ENCODE measurements at regions not wholly inside any gene's neighbourhood (a gene's known extent, or its start where the extent isn't known, plus 50 kb on each side); places are given as distances from the start of the nearest gene placed in this dataset.

- Mint-ChIP-seq H3K9me3 (no peaks in the 10 kb centered on the region), H3K4me3 (peak overlapping the region; percentile 45 to 78 (median 68)), H3K36me3 (no peaks in the 10 kb centered on the region), H3K27ac (peak overlapping the region in 4 of 10 donors; percentile 52 to 89 (median 70)), H3K27me3 (peaks cover 0 to 22% (median 3%) of the 10 kb centered on the region in 5 donors), H3K4me1 (peaks cover 19 to 44% (median 33%) of the 10 kb centered on the region in 4 donors)
- peak in 4 of 10 donors; percentile 23 to 33 (median 27) for DNase-seq
- POLR2A ChIA-PET = interaction anchor here (0.8 to 3.0 kb wide), 8 partner anchors 10 to 101 kb away, joined by 3 to 23 read pairs (median 3); no protein-coding TSS in a partner anchor
- peak; percentile 21 to 50 for ATAC-seq
Observed at GRCh38 chr9:129482521-129483414, 138.1 kb downstream of the C9orf50 start.

- Mint-ChIP-seq H3K27me3 (peaks cover 0 to 22% (median 3%) of the 10 kb centered on the region in 5 donors), H3K4me1 (peaks cover 14 to 36% (median 26%) of the 10 kb centered on the region in 4 donors), H3K27ac (peak overlapping the region in 1 of 10 donors; percentile 9), H3K36me3 (no peaks in the 10 kb centered on the region), H3K9me3 (no peaks in the 10 kb centered on the region), H3K4me3 (peak overlapping the region in 9 of 10 donors; percentile 39 to 78 (median 54))
- POLR2A ChIA-PET = interaction anchor here (1.0 to 3.0 kb wide), 3 partner anchors 11 to 45 kb away, joined by 3 to 23 read pairs (median 5); no protein-coding TSS in a partner anchor
- no peak for ATAC-seq
- DNase-seq = no peak
Observed at GRCh38 chr9:129481810-129482511, 138.9 kb downstream of the C9orf50 start.

- H3K4me1 Mint-ChIP-seq = peaks cover 11 to 31% (median 23%) of the 10 kb centered on the region in 4 donors
- peaks cover 0 to 22% (median 3%) of the 10 kb centered on the region in 5 donors for H3K27me3 Mint-ChIP-seq
- no peaks in the 10 kb centered on the region for H3K9me3 Mint-ChIP-seq
- ATAC-seq (no peak), DNase-seq (no peak)
- peak overlapping the region; percentile 39 to 78 (median 54) for H3K4me3 Mint-ChIP-seq
- H3K36me3 Mint-ChIP-seq = no peaks in the 10 kb centered on the region
- POLR2A ChIA-PET = interaction anchor here (0.6 to 3.0 kb wide), 5 partner anchors 12 to 54 kb away, joined by 3 to 23 read pairs (median 4); no protein-coding TSS in a partner anchor
- peak overlapping the region in 4 of 10 donors; percentile 9 to 41 (median 34) for H3K27ac Mint-ChIP-seq
Observed at GRCh38 chr9:129481424-129481809, 139.5 kb downstream of the C9orf50 start.

GRCh38 chr9:129480745-129481144 is 140.2 kb downstream of the C9orf50 start:
- no peaks in the 10 kb centered on the region for H3K36me3 Mint-ChIP-seq
- POLR2A ChIA-PET = interaction anchor here (0.6 to 1.2 kb wide), 3 partner anchors 18 to 55 kb away, joined by 3 to 5 read pairs (median 4); no protein-coding TSS in a partner anchor
- ATAC-seq (no peak), DNase-seq (no peak)
- no peaks in the 10 kb centered on the region for H3K9me3 Mint-ChIP-seq
- H3K4me3 Mint-ChIP-seq = peak overlapping the region in 6 of 10 donors; percentile 4 to 60 (median 49)
- H3K27me3 Mint-ChIP-seq = peaks cover 0 to 22% (median 3%) of the 10 kb centered on the region in 5 donors
- peaks cover 10 to 24% (median 21%) of the 10 kb centered on the region in 4 donors for H3K4me1 Mint-ChIP-seq
- peak overlapping the region in 3 of 10 donors; percentile 9 to 41 (median 31) for H3K27ac Mint-ChIP-seq

- Mint-ChIP-seq H3K9me3 (no peaks in the 10 kb centered on the region), H3K4me3 (peak overlapping the region in 5 of 10 donors; percentile 4 to 48 (median 38))
- POLR2A ChIA-PET = interaction anchor here (1.2 kb wide), 1 partner anchor 19 kb away, joined by 5 read pairs; no protein-coding TSS in a partner anchor
Observed at GRCh38 chr9:129480227-129480626, 140.7 kb downstream of the C9orf50 start.

GRCh38 chr9:129479631-129480011 is 141.3 kb downstream of the C9orf50 start:
- Mint-ChIP-seq H3K27ac (peak overlapping the region in 1 of 10 donors; percentile 15), H3K9me3 (no peaks in the 10 kb centered on the region), H3K4me3 (no peak overlapping the region), H3K27me3 (peaks cover 0 to 22% (median 3%) of the 10 kb centered on the region in 5 donors), H3K4me1 (peaks cover 4 to 18% (median 15%) of the 10 kb centered on the region in 4 donors), H3K36me3 (no peaks in the 10 kb centered on the region)
- ATAC-seq (no peak), DNase-seq (no peak)
- POLR2A ChIA-PET = no interaction called here

More at GRCh38 chr9:129480227-129480626, 140.7 kb downstream of the C9orf50 start:
- peaks cover 6 to 19% (median 18%) of the 10 kb centered on the region in 4 donors for H3K4me1 Mint-ChIP-seq
- DNase-seq = no peak
- H3K27ac Mint-ChIP-seq = peak overlapping the region in 2 of 10 donors; percentile 6 to 38
- no peak for ATAC-seq
- H3K36me3 Mint-ChIP-seq = no peaks in the 10 kb centered on the region
- peaks cover 0 to 22% (median 3%) of the 10 kb centered on the region in 5 donors for H3K27me3 Mint-ChIP-seq

GRCh38 chr9:129478961-129479630 is 141.8 kb downstream of the C9orf50 start:
- DNase-seq (no peak), ATAC-seq (no peak)
- no peaks in the 10 kb centered on the region for H3K36me3 Mint-ChIP-seq
- peaks cover 0 to 22% (median 3%) of the 10 kb centered on the region in 5 donors for H3K27me3 Mint-ChIP-seq
- H3K9me3 Mint-ChIP-seq = peaks cover 0 to under 1% (median 0%) of the 10 kb centered on the region in 9 donors
- POLR2A ChIA-PET = no interaction called here
- H3K4me1 Mint-ChIP-seq = peaks cover under 1 to 15% (median 10%) of the 10 kb centered on the region in 4 donors
- peak overlapping the region in 1 of 10 donors; percentile 10 for H3K4me3 Mint-ChIP-seq
- H3K27ac Mint-ChIP-seq = peak overlapping the region in 1 of 10 donors; percentile 58

- DNase-seq (no peak), ATAC-seq (no peak)
- Mint-ChIP-seq H3K4me1 (peaks cover 0 to 8% (median 3%) of the 10 kb centered on the region in 4 donors), H3K27ac (peak overlapping the region in 1 of 10 donors; percentile 29), H3K36me3 (no peaks in the 10 kb centered on the region), H3K4me3 (no peak overlapping the region), H3K27me3 (peaks cover 0 to 22% (median 5%) of the 10 kb centered on the region in 5 donors), H3K9me3 (peaks cover 0 to 5% (median 0%) of the 10 kb centered on the region in 9 donors)
- POLR2A ChIA-PET = no interaction called here
Observed at GRCh38 chr9:129478461-129478860, 142.4 kb downstream of the C9orf50 start.

GRCh38 chr9:129476821-129477611 is 143.9 kb downstream of the C9orf50 start:
- no peaks in the 10 kb centered on the region for H3K36me3 Mint-ChIP-seq
- peaks cover 0 to 22% (median 5%) of the 10 kb centered on the region in 5 donors for H3K27me3 Mint-ChIP-seq
- DNase-seq (no peak), ATAC-seq (no peak)
- H3K9me3 Mint-ChIP-seq = peaks cover 0 to 5% (median 0%) of the 10 kb centered on the region in 9 donors
- no peak overlapping the region for H3K27ac Mint-ChIP-seq
- H3K4me3 Mint-ChIP-seq = no peak overlapping the region
- peaks cover 0 to 4% (median under 1%) of the 10 kb centered on the region in 4 donors for H3K4me1 Mint-ChIP-seq
- POLR2A ChIA-PET = no interaction called here

- no peaks in the 10 kb centered on the region for H3K36me3 Mint-ChIP-seq
- ATAC-seq = no peak
- H3K4me3 Mint-ChIP-seq = no peak overlapping the region
- H3K27me3 Mint-ChIP-seq = peaks cover 0 to 14% (median 3%) of the 10 kb centered on the region in 5 donors
- H3K27ac Mint-ChIP-seq = no peak overlapping the region
- no peak for DNase-seq
- POLR2A ChIA-PET = interaction anchor here (0.6 to 1.6 kb wide), 3 partner anchors 9 to 16 kb away, joined by 3 to 10 read pairs (median 5); no protein-coding TSS in a partner anchor
- H3K9me3 Mint-ChIP-seq = peaks cover 0 to 5% (median 0%) of the 10 kb centered on the region in 9 donors
- H3K4me1 Mint-ChIP-seq = peaks cover 1 to 6% (median 5%) of the 10 kb centered on the region in 4 donors
Observed at GRCh38 chr9:129474740-129475404, 146.0 kb downstream of the C9orf50 start.
